Natural killer cell (primary cell): ENCODE measurements at regions not wholly inside any gene's neighbourhood (a gene's known extent, or its start where the extent isn't known, plus 50 kb on each side); places are given as distances from the start of the nearest gene placed in this dataset.

Source experiments
- ATAC-seq, 3 donors: fragments of 150-1000 bp in 2 of 3; fragments of 200-7000 bp in 1 of 3; cut with Tn5 transposase; 1 replicate in 1 of 3; 2 replicates in 2 of 3; pipeline ENCODE4 v1.10.0; 2021; ENCODE audit warnings: mild to moderate bottlenecking in 2 of 3, moderate library complexity in 2 of 3
- DNase-seq, 2 donors: peaks; one replicate each; pipeline versions ENCODE4 v3.0.0 to v3.0.0-alpha.2; 2013 to 2021; ENCODE audit warnings: mixed read lengths in 1 of 2
- H3K27ac ChIP-seq: one replicate; pipeline ENCODE4 v1.5.1; 2013; ENCODE audit warnings: mild to moderate bottlenecking, low read length
- H3K27me3 ChIP-seq: one replicate; pipeline ENCODE4 v1.6.1; 2013; ENCODE audit warnings: low read length; ENCODE audit not compliant: control insufficient read depth, insufficient read depth
- H3K36me3 ChIP-seq: one replicate; pipeline ENCODE4 v1.6.1; 2013; ENCODE audit warnings: low read length; ENCODE audit not compliant: control insufficient read depth, insufficient read depth
- H3K4me1 ChIP-seq: one replicate; pipeline ENCODE4 v1.6.1; 2013; ENCODE audit warnings: low read length; ENCODE audit not compliant: control insufficient read depth, insufficient read depth
- H3K4me3 ChIP-seq: one replicate; pipeline ENCODE4 v1.5.1; 2013; ENCODE audit warnings: low read length
- H3K9me3 ChIP-seq: one replicate; pipeline ENCODE4 v1.6.1; 2013; ENCODE audit warnings: low read length; ENCODE audit not compliant: control insufficient read depth, insufficient read depth
- H3K27ac Mint-ChIP-seq, 2 donors: one replicate each; pipeline ENCODE4 v1.8.0; 2022; ENCODE audit warnings: mild to moderate bottlenecking in 2 of 2, mixed read lengths in 2 of 2, moderate library complexity in 1 of 2
- H3K27me3 Mint-ChIP-seq, 2 donors: one replicate each; pipeline ENCODE4 v1.8.0; 2022; ENCODE audit warnings: low read depth in 2 of 2, mixed read lengths in 2 of 2
- H3K36me3 Mint-ChIP-seq: one replicate; pipeline ENCODE4 v1.8.0; 2022; ENCODE audit warnings: mixed read lengths
- H3K4me1 Mint-ChIP-seq, 2 donors: one replicate each; pipeline ENCODE4 v1.8.0; 2022; ENCODE audit warnings: mixed read lengths in 2 of 2
- H3K4me3 Mint-ChIP-seq: one replicate; pipeline ENCODE4 v1.8.0; 2022; ENCODE audit warnings: mild to moderate bottlenecking, moderate library complexity, mixed read lengths
- H3K9me3 Mint-ChIP-seq, 2 donors: one replicate each; pipeline ENCODE4 v1.8.0; 2022; ENCODE audit warnings: mixed read lengths in 2 of 2
- CTCF ChIP-seq: fragments of 200-600 bp; IDR thresholded peaks from one replicate; pipeline ENCODE4 v1.8.0; 2022; ENCODE audit warnings: antibody characterized with exemption
- WGBS: methylation state at CpG from one replicate; pipeline ENCODE4 v1.1.7; 2013; ENCODE audit warnings: missing lambda C conversion rate; ENCODE audit not compliant: insufficient coverage; 5-methylcytosine and 5-hydroxymethylcytosine counted together
- intact Hi-C: fragments of 100-400 bp; cut with micrococcal nuclease; formaldehyde crosslinking; loops from one replicate; pipeline ENCODE4 v1.14.2; 2022

- Mint-ChIP-seq H3K27me3 (no peaks in the 10 kb centered on the region), H3K4me3 (no peak overlapping the region), H3K4me1 (no peaks in the 10 kb centered on the region), H3K27ac (no peak overlapping the region), H3K9me3 (peaks cover 4 to 7% of the 10 kb centered on the region in 2 donors), H3K36me3 (no peaks in the 10 kb centered on the region)
- no peak overlapping the region for H3K27ac ChIP-seq
- ATAC-seq, result no peak
- no peaks in the 10 kb centered on the region for H3K36me3 ChIP-seq
- DNase-seq, result no peak
- no peaks in the 10 kb centered on the region for H3K27me3 ChIP-seq
- H3K4me1 ChIP-seq, result no peaks in the 10 kb centered on the region
- WGBS, result 100% methylated on average over 1 of the region's 1 CpG
- H3K4me3 ChIP-seq, result no peak overlapping the region
- H3K9me3 ChIP-seq, result no peaks in the 10 kb centered on the region
- intact Hi-C loops, result no loop called here
- TF ChIP-seq CTCF, result no peak
Measured at GRCh38 chr1:102732927-102733326, 375.4 kb downstream of the COL11A1 start.

- Histone ChIP-seq H3K27ac (no peak overlapping the region), H3K4me3 (no peak overlapping the region), H3K36me3 (no peaks in the 10 kb centered on the region), H3K4me1 (no peaks in the 10 kb centered on the region), H3K9me3 (no peaks in the 10 kb centered on the region), H3K27me3 (no peaks in the 10 kb centered on the region)
- ATAC-seq (no peak), DNase-seq (no peak)
- Mint-ChIP-seq H3K4me1 (no peaks in the 10 kb centered on the region), H3K27me3 (no peaks in the 10 kb centered on the region), H3K4me3 (no peak overlapping the region), H3K36me3 (no peaks in the 10 kb centered on the region), H3K9me3 (peaks cover 4 to 7% of the 10 kb centered on the region in 2 donors), H3K27ac (no peak overlapping the region)
- 77% methylated on average over 1 of the region's 1 CpG for WGBS
- intact Hi-C loops, result no loop called here
- no peak for TF ChIP-seq CTCF
Measured at GRCh38 chr1:102726417-102726816, 381.9 kb downstream of the COL11A1 start.

- H3K4me1 Mint-ChIP-seq, result no peaks in the 10 kb centered on the region
- WGBS, result 100% methylated on average over 1 of the region's 1 CpG
- DNase-seq, result no peak
- intact Hi-C loops, result no loop called here
- TF ChIP-seq CTCF, result no peak
- Histone ChIP-seq H3K4me3 (no peak overlapping the region), H3K27ac (no peak overlapping the region), H3K9me3 (no peaks in the 10 kb centered on the region), H3K4me1 (no peaks in the 10 kb centered on the region), H3K36me3 (no peaks in the 10 kb centered on the region), H3K27me3 (no peaks in the 10 kb centered on the region)
- H3K27ac Mint-ChIP-seq, result no peak overlapping the region
- no peak overlapping the region for H3K4me3 Mint-ChIP-seq
- H3K36me3 Mint-ChIP-seq, result no peaks in the 10 kb centered on the region
- H3K9me3 Mint-ChIP-seq, result peaks cover 2 to 6% of the 10 kb centered on the region in 2 donors
- no peaks in the 10 kb centered on the region for H3K27me3 Mint-ChIP-seq
- ATAC-seq, result no peak
Measured at GRCh38 chr1:102724741-102725140, 383.6 kb downstream of the COL11A1 start.

- no peak overlapping the region for H3K27ac Mint-ChIP-seq
- DNase-seq (no peak), ATAC-seq (no peak)
- TF ChIP-seq CTCF, result no peak
- no peak overlapping the region for H3K27ac ChIP-seq
- H3K9me3 ChIP-seq, result no peaks in the 10 kb centered on the region
- H3K27me3 ChIP-seq, result no peaks in the 10 kb centered on the region
- peaks cover 8% of the 10 kb centered on the region in 2 donors for H3K9me3 Mint-ChIP-seq
- no peaks in the 10 kb centered on the region for H3K36me3 ChIP-seq
- H3K4me1 Mint-ChIP-seq, result no peaks in the 10 kb centered on the region
- WGBS, result 94% methylated on average over 3 of the region's 4 CpGs
- no peak overlapping the region for H3K4me3 Mint-ChIP-seq
- no peaks in the 10 kb centered on the region for H3K27me3 Mint-ChIP-seq
- intact Hi-C loops, result no loop called here
- H3K4me3 ChIP-seq, result no peak overlapping the region
- no peaks in the 10 kb centered on the region for H3K4me1 ChIP-seq
- no peaks in the 10 kb centered on the region for H3K36me3 Mint-ChIP-seq
Measured at GRCh38 chr1:102715150-102715549, 393.2 kb downstream of the COL11A1 start.
